CD14-positive monocyte (primary cell): ENCODE measurements at regions not wholly inside any gene's neighbourhood (a gene's known extent, or its start where the extent isn't known, plus 50 kb on each side); places are given as distances from the start of the nearest gene placed in this dataset.

Experiments
- DNase-seq, 3 donors: peaks; one replicate each; pipeline ENCODE4 v3.0.0-alpha.2; 2011 to 2022
- H2AFZ ChIP-seq: 2 replicates; pipeline ENCODE4 v1.6.0; 2012; ENCODE audit warnings: mild to moderate bottlenecking, low read depth, low read length, inconsistent platforms; ENCODE audit not compliant: insufficient read depth, poor library complexity, severe bottlenecking
- H3K27ac ChIP-seq, 2 donors: 1 replicate in 1 of 2; 2 replicates in 1 of 2; pipeline ENCODE4 v1.5.1; 2012 to 2013; ENCODE audit warnings: low read length in 2 of 2, control low read depth in 1 of 2, inconsistent platforms in 1 of 2, low read depth in 1 of 2, mild to moderate bottlenecking in 1 of 2
- H3K27me3 ChIP-seq, 2 donors: one replicate each; pipeline versions ENCODE4 v1.6.0 to v1.6.1; 2011 to 2013; ENCODE audit warnings: low read length in 2 of 2; ENCODE audit not compliant: control insufficient read depth in 2 of 2, insufficient read depth in 2 of 2
- H3K36me3 ChIP-seq, 2 donors: replicated peaks in 1 of 2; 1 replicate in 1 of 2; 2 replicates in 1 of 2; pipeline versions ENCODE4 v1.5.1 to v1.6.1; 2012 to 2013; ENCODE audit warnings: low read length in 2 of 2, control low read depth in 1 of 2, inconsistent platforms in 1 of 2, mild to moderate bottlenecking in 1 of 2; ENCODE audit not compliant: insufficient read depth in 2 of 2, control insufficient read depth in 1 of 2
- H3K4me1 ChIP-seq, 2 donors: 1 replicate in 1 of 2; 2 replicates in 1 of 2; pipeline versions ENCODE4 v1.5.1 to v1.6.1; 2012 to 2013; ENCODE audit warnings: low read length in 2 of 2, control low read depth in 1 of 2, inconsistent platforms in 1 of 2, mild to moderate bottlenecking in 1 of 2, moderate library complexity in 1 of 2; ENCODE audit not compliant: insufficient read depth in 2 of 2, control insufficient read depth in 1 of 2
- H3K4me2 ChIP-seq: replicated peaks from 2 replicates; pipeline ENCODE3; 2012; ENCODE audit warnings: low read length, moderate library complexity, mild to moderate bottlenecking; ENCODE audit not compliant: poor library complexity, severe bottlenecking; ENCODE audit errors: extremely low read depth
- H3K4me3 ChIP-seq, 3 experiments: fragments of 200-600 bp in 1 of 3; sonication (generic) in 1 of 3; replicated peaks in 1 of 3; 1 replicate in 2 of 3; 2 replicates in 1 of 3; pipeline ENCODE4 v1.5.1; 2011 to 2013; ENCODE audit warnings: low read length in 3 of 3, mild to moderate bottlenecking in 3 of 3, control low read depth in 2 of 3, low read depth in 2 of 3, inconsistent platforms in 1 of 3, moderate library complexity in 1 of 3
- H3K79me2 ChIP-seq: 2 replicates; pipeline ENCODE4 v1.6.0; 2012; ENCODE audit warnings: mild to moderate bottlenecking, control low read depth, inconsistent platforms, low read length, moderate library complexity; ENCODE audit not compliant: insufficient read depth
- H3K9ac ChIP-seq: 2 replicates; pipeline ENCODE4 v1.6.0; 2017; ENCODE audit warnings: low read length, mild to moderate bottlenecking; ENCODE audit not compliant: insufficient read depth, poor library complexity, severe bottlenecking
- H3K9me3 ChIP-seq, 2 donors: replicated peaks in 1 of 2; 1 replicate in 1 of 2; 2 replicates in 1 of 2; pipeline versions ENCODE4 v1.5.1 to v1.6.1; 2012 to 2013; ENCODE audit warnings: low read length in 2 of 2, control low read depth in 1 of 2; ENCODE audit not compliant: control insufficient read depth in 1 of 2, insufficient read depth in 1 of 2
- H4K20me1 ChIP-seq: 2 replicates; pipeline ENCODE4 v1.6.0; 2012; ENCODE audit warnings: mild to moderate bottlenecking, low read length, control low read depth, moderate library complexity; ENCODE audit not compliant: insufficient read depth
- H3K27ac Mint-ChIP-seq, 7 donors: one replicate each; pipeline ENCODE4 v1.8.0; 2020; ENCODE audit warnings: mild to moderate bottlenecking in 7 of 7, mixed read lengths in 7 of 7, moderate library complexity in 6 of 7, inconsistent platforms in 2 of 7
- H3K27me3 Mint-ChIP-seq, 3 donors: one replicate each; pipeline ENCODE4 v1.8.0; 2021 to 2022; ENCODE audit warnings: low read depth in 3 of 3, mild to moderate bottlenecking in 3 of 3, mixed read lengths in 3 of 3, moderate library complexity in 3 of 3, inconsistent platforms in 1 of 3
- H3K36me3 Mint-ChIP-seq, 2 donors: one replicate each; pipeline ENCODE4 v1.8.0; 2020; ENCODE audit warnings: mixed read lengths in 2 of 2, inconsistent platforms in 1 of 2, mild to moderate bottlenecking in 1 of 2
- H3K4me1 Mint-ChIP-seq: one replicate; pipeline ENCODE4 v1.8.0; 2020; ENCODE audit warnings: mild to moderate bottlenecking, mixed read lengths
- H3K4me3 Mint-ChIP-seq, 2 donors: one replicate each; pipeline ENCODE4 v1.8.0; 2020; ENCODE audit warnings: mild to moderate bottlenecking in 2 of 2, mixed read lengths in 2 of 2, moderate library complexity in 1 of 2
- H3K9me3 Mint-ChIP-seq, 7 donors: one replicate each; pipeline ENCODE4 v1.8.0; 2020 to 2022; ENCODE audit warnings: mixed read lengths in 7 of 7, mild to moderate bottlenecking in 6 of 7, moderate library complexity in 6 of 7, inconsistent platforms in 2 of 7
- CTCF ChIP-seq: fragments of 200-600 bp; IDR thresholded peaks from one replicate; pipeline ENCODE4 v1.8.0; 2022; ENCODE audit warnings: antibody characterized with exemption, mild to moderate bottlenecking
- WGBS: methylation state at CpG from one replicate; pipeline ENCODE4 v1.1.5; 2013; ENCODE audit warnings: missing lambda C conversion rate; ENCODE audit not compliant: insufficient coverage; 5-methylcytosine and 5-hydroxymethylcytosine counted together
- intact Hi-C, 2 donors: fragments of 100-400 bp; cut with micrococcal nuclease; formaldehyde crosslinking; loops; one replicate each; pipeline versions ENCODE4 v1.15.0 to v1.15.1; 2023

GRCh38 chr9:115333277-115334070 lies 215.5 kb upstream of the TNC start:
- Histone ChIP-seq H3K4me2 (no peak overlapping the region), H3K4me1 (no peaks in the 10 kb centered on the region), H3K9me3 (peaks cover 0 to 4% of the 10 kb centered on the region in 2 donors), H3K36me3 (no peaks in the 10 kb centered on the region), H3K27ac (no peak overlapping the region), H3K9ac (no peak overlapping the region), H3K4me3 (no peak overlapping the region), H2AFZ (no peak overlapping the region), H3K27me3 (no peaks in the 10 kb centered on the region), H3K79me2 (no peaks in the 10 kb centered on the region), H4K20me1 (no peaks in the 10 kb centered on the region)
- Mint-ChIP-seq H3K9me3 (peaks cover 2 to 10% (median 8%) of the 10 kb centered on the region in 7 donors), H3K4me3 (no peak overlapping the region), H3K36me3 (no peaks in the 10 kb centered on the region), H3K4me1 (no peaks in the 10 kb centered on the region), H3K27me3 (peaks cover 0 to 3% (median 3%) of the 10 kb centered on the region in 3 donors), H3K27ac (no peak overlapping the region)
- no peak for TF ChIP-seq CTCF
- intact Hi-C loops: no loop called here
- WGBS: 88% methylated on average over 5 of the region's 8 CpGs
- no peak for DNase-seq

- no CpG with 5 or more reads among the region's 5 CpGs for WGBS
Measured at GRCh38 chr9:115335439-115335838, 217.5 kb upstream of the TNC start.

More at GRCh38 chr9:115335439-115335838, 217.5 kb upstream of the TNC start:
- H3K9me3 ChIP-seq: peaks cover 0 to 4% of the 10 kb centered on the region in 2 donors
- Mint-ChIP-seq H3K4me1 (no peaks in the 10 kb centered on the region), H3K4me3 (no peak overlapping the region), H3K27me3 (peaks cover 0 to 3% (median 0%) of the 10 kb centered on the region in 3 donors), H3K36me3 (no peaks in the 10 kb centered on the region), H3K9me3 (peaks cover 2 to 10% (median 6%) of the 10 kb centered on the region in 7 donors), H3K27ac (no peak overlapping the region)
- H2AFZ ChIP-seq: no peak overlapping the region
- H3K4me1 ChIP-seq: no peaks in the 10 kb centered on the region
- no peak overlapping the region for H3K27ac ChIP-seq
- no peak overlapping the region for H3K4me2 ChIP-seq
- intact Hi-C loops: no loop called here
- DNase-seq: no peak
- H3K9ac ChIP-seq: no peak overlapping the region
- H3K36me3 ChIP-seq: no peaks in the 10 kb centered on the region
- H3K79me2 ChIP-seq: no peaks in the 10 kb centered on the region
- H3K27me3 ChIP-seq: no peaks in the 10 kb centered on the region
- no peak overlapping the region for H3K4me3 ChIP-seq
- TF ChIP-seq CTCF: no peak
- no peaks in the 10 kb centered on the region for H4K20me1 ChIP-seq
